GM19035 (cell line): ENCODE measurements at regions not wholly inside any gene's neighbourhood (a gene's known extent, or its start where the extent isn't known, plus 50 kb on each side); places are given as distances from the start of the nearest gene placed in this dataset.
"Not testable (repeated sequence)": the region's sequence is repeated elsewhere in the genome, so short reads cannot be mapped to it uniquely, and the experiment has no call there.

ENCODE experiments used
- ATAC-seq: cut with Tn5 transposase; IDR thresholded peaks from one replicate; pipeline ENCODE4 v1.9.1; 2021; ENCODE audit not compliant: unreplicated experiment

DNA sequence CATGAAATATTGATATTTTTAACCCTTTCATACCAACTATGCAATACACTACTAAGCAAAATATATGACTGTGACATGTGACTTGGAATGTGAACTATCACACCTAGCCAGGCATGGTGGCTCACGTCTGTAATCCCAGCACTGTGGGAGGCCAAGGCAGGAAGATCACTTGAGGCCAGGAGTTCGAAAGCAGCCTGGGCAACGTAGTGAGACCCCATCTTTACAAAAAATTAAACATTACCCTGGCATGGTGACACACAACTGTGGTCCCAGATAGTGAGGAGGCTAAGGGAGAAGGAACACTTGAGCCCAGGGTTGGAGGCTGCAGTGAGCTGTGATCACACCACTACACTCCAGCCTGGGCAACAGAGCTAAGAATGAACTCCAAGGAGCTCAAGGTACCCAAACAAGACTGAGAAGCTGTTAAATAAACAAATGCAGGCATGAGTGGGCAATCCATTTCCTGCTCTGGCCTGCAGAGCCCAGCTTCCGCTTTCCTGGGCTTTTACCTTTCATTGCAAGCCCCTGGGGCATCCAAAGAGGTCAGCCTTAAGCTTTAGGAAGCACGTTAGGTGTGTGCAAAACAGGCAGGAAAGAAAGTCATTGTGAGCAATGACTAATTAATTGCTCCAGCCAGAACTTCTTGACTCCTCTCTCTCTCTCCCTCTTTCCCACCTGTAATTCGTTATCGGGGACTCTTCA, 162.1 kb upstream of the FOXK1 start:
- ATAC-seq = no peak

DNA sequence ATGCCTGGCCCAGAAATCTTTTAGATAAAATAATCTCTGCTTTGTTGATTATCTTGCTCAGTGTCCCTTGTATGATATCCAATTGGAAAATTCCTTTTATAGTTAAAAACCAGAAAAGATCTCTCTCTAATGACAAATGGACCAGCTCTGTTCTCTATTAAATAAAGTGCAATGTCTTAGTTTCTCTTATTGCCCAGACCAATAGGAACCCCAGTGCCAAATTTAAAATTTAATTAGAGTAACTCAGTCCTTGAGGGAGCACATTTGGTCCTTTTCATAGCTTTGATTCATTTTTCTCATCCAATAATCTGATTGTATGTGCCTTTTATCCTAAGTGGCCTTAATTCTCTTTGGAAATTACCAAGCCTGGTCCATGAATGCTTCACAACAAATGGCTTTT, 158.9 kb upstream of the FOXK1 start:
- no peak for ATAC-seq

DNA sequence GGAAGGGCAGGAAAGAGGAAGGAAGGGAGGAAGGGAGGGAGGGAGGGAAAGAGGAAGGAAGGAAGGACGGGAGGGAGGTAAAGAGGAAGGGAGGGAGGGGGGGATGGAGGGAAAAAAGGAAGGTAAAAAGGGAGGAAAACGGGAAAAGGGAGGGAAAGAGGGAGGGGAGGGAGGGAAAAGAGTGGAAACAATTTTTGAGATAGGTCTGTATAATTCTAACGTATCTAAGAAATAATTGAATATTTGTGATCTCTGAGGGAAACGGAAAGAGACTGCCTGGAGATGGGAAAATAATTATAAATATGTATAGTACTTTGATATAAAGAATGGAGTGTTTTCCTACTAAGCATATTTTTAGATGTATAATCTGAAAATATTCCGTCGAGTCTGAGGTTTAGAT, 158.2 kb upstream of the FOXK1 start:
- ATAC-seq = no peak

DNA sequence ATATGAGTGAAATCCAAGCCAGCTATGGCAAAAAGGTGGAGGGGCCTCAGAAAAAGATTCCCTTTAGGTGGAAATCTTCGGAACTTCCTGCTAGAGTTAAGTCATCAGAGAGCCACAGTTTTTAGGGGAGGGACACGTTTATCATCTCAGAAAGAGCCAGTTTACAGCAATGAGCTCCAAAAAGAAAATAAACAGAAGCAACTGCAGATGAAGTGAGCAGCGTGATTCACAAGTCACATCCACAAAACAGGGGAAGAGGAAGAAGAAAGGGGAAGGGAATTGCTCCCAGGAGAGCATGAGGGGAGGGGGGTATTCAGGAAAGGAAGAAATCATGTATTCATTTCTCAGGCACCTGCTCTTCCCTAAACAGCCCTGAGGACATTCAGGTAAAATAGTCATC, 156.2 kb upstream of the FOXK1 start:
- no peak for ATAC-seq

GRCh38 chr7:4527988-4528636, 154.0 kb upstream of the FOXK1 start:
- no peak for ATAC-seq

DNA sequence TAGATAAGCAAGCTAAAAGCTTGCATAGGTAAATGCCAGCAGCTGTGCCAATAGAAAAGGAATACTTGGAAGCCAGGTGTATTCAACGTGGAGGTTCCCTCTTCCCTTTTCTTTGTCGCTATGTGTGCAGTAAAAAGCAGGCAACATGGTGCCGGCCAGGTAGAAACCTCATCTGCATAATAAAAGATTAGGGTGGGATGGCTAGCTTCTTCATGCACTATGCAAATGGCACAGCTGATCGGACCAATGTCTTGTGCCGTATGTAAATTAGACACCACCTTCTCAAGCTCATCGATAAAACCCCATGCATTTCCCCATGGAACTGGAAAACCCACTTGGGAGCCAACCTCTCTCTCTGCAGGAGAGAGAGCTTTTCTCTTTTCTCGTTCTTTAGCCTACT, 150.9 kb upstream of the FOXK1 start:
- ATAC-seq = no peak

- ATAC-seq = not testable (repeated sequence)
These were observed 148.8 kb upstream of the FOXK1 start for GRCh38 chr7:4533339-4533738.

- ATAC-seq = no peak
These were observed 132.4 kb upstream of the FOXK1 start for GRCh38 chr7:4549681-4550080.

GRCh38 chr7:4550117-4550516, 132.0 kb upstream of the FOXK1 start:
- no peak for ATAC-seq

DNA sequence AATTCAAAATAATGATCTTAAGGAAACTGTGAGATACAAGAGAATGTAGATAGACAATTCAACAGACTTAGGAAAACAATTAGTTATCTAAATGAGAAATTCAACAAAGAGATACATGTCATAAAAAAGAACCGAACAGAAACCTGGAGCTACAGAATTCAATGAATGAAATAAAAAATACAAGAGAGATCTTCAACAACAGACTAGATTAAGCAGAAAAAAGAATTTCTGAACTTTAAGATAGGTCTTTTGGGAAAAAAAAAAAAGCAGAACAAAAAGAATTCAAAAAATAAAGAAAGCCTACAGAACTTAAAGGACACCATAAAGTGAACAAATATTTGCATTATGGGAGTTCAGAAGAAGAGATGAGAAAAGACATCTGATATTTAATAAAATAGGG, 129.1 kb upstream of the FOXK1 start:
- ATAC-seq = no peak

GRCh38 chr7:4556868-4557793, 125.0 kb upstream of the FOXK1 start:
- ATAC-seq = no peak

DNA sequence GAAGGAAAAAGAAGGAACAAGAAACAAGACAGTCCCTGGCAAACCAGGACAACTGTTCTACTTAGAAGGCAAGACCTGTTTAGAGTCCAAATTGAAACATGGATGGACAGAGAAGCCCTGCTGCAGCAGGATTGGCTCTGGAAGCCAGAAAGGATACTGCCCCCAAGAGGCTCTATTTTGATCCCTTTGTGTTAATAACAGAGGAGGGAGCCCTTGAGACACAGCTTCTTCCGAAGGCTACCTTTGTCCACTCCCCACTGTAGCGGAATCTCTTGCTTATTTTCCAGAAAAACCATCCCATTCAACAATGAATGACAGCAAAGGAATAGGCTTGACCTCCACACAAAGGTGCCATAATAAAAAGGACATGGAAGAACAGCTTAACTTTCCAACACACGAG, 120.3 kb upstream of the FOXK1 start:
- ATAC-seq = no peak

DNA sequence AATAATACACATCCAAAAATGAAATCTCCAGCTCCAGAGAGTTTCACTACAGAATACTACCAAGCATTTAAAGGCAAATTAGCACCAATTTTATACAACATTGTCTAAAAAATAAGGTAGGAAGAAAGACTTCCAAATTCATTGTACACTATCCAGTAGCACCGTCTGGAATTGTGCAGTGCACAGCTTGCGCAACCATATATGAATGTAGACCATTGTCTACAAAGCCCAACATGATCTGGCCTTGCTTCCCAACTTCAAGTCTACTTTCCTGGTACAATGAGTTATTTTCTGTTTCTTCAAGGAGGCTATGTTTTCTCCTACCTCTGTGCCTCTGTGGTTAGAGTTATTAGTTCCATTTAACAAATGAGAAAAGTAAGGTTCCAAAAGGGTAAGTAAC, 115.4 kb upstream of the FOXK1 start:
- ATAC-seq = no peak

DNA sequence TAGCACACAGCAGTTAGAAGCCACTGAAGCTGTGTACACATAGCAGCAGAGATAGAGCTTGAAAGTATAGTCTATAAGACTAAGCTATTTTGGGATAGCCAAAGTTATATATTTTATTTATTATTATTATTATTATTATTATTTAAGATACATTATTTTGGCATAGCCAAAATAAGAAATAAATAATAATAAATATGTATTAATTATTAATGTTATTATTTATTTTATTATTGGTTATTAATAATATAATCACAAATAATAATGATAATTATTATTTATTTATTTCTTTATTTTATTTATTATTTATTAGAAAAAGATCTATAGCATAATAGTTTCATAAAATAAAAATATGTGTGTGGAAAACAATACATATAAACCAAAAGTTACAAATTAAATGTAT, 107.2 kb upstream of the FOXK1 start:
- no peak for ATAC-seq

- no peak for ATAC-seq
These were observed 106.8 kb upstream of the FOXK1 start for GRCh38 chr7:4575254-4575653.

GRCh38 chr7:4602905-4603842, 78.9 kb upstream of the FOXK1 start:
- ATAC-seq = no peak

DNA sequence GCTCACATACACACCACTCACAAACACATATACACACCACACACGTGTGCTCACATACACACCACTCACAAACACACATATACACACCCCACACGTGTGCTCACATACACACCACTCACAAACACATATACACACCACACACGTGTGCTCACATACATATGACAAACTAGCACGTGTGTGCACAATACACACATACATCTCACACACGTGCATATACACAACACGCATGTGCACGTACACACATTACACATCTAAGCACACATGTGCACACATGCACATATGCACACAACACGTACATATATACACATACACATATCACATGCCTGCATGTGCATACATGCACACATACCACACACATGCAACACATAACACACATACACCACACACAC, 78.3 kb upstream of the FOXK1 start:
- ATAC-seq = no peak

- no peak for ATAC-seq
These were observed 77.6 kb upstream of the FOXK1 start for GRCh38 chr7:4604456-4604940.

- ATAC-seq = no peak
These were observed 75.3 kb upstream of the FOXK1 start for GRCh38 chr7:4606797-4607196.

DNA sequence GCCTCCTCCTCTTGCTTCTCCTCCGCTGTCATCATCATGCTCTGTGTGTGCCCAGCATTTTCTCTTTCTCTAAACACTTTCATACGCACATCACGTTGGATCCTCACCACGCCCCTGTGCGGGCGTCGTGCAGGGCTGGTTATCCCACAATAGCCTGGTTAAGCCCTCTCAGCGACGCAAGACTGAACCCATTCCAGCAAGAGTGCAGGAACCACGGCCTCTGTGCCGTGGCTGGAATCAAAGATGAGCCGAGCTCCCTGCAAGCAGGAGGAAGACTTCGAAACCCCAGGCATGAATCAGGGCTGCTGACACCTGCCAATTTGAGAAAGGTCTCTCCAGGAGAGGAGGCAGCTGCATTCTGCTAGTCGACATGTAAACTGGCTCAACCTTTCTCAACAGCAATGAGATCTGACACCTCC, 74.8 kb upstream of the FOXK1 start:
- ATAC-seq = no peak

GRCh38 chr7:4609576-4609975, 72.5 kb upstream of the FOXK1 start:
- ATAC-seq = not testable (repeated sequence)
